B cell (primary cell): ENCODE measurements at regions not wholly inside any gene's neighbourhood (a gene's known extent, or its start where the extent isn't known, plus 50 kb on each side); places are given as distances from the start of the nearest gene placed in this dataset.

ENCODE experiments used
- EZH2 ChIP-seq: IDR thresholded peaks from 2 replicates; pipeline ENCODE4 v1.6.1; 2012; ENCODE audit warnings: borderline replicate concordance, low read depth, mild to moderate bottlenecking, moderate library complexity, low read length; ENCODE audit not compliant: insufficient read depth, poor library complexity, severe bottlenecking
- TF ChIP-seq, protein P1 (sequence below): fragments of 200-600 bp; IDR thresholded peaks from one replicate; pipeline ENCODE4 v1.8.0; 2022; ENCODE audit warnings: antibody characterized with exemption, mild to moderate bottlenecking

DNA sequence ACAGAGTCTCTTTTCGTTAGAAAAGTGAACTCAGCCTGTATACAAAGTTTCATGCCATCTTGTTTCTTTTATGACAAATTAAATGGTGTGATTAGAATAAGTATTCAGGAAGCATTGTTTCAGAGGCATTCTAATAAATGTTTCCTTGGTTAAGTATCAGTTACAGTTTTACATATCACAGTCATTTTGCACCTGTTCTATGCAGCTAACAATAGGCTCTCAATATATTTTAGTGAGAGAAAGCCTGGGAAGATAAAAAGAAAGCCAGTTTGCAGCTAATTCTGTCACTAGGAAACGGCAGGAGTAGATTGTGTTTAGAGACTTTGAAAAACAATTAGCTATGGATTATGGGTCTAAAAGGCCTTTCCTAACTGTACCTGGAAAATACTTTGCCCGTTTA, 252.8 kb downstream of the ZIC1 start:
- TF ChIP-seq, protein P1, sequence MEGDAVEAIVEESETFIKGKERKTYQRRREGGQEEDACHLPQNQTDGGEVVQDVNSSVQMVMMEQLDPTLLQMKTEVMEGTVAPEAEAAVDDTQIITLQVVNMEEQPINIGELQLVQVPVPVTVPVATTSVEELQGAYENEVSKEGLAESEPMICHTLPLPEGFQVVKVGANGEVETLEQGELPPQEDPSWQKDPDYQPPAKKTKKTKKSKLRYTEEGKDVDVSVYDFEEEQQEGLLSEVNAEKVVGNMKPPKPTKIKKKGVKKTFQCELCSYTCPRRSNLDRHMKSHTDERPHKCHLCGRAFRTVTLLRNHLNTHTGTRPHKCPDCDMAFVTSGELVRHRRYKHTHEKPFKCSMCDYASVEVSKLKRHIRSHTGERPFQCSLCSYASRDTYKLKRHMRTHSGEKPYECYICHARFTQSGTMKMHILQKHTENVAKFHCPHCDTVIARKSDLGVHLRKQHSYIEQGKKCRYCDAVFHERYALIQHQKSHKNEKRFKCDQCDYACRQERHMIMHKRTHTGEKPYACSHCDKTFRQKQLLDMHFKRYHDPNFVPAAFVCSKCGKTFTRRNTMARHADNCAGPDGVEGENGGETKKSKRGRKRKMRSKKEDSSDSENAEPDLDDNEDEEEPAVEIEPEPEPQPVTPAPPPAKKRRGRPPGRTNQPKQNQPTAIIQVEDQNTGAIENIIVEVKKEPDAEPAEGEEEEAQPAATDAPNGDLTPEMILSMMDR: no peak
- no peak for TF ChIP-seq EZH2
